Astrocyte of the cerebellum (primary cell): ENCODE measurements at regions not wholly inside any gene's neighbourhood (a gene's known extent, or its start where the extent isn't known, plus 50 kb on each side); places are given as distances from the start of the nearest gene placed in this dataset.
A peak's percentile ranks its signal among the peaks of the same experiment; 100 is the strongest.

Experiments used
- DNase-seq: peaks from one replicate; pipeline ENCODE4 v3.0.0-alpha.2; 2011; ENCODE audit warnings: low read depth
- H3K4me3 ChIP-seq: 2 replicates; pipeline ENCODE4 v1.5.1; 2011; ENCODE audit warnings: mild to moderate bottlenecking, low read depth, low read length, moderate library complexity
- in situ Hi-C: cut with HindIII; loops from 2 replicates; pipeline ENCODE4 v1.10.0; 2017; ENCODE audit warnings: low sequenced_read_pairs
- TF ChIP-seq, protein P1 (sequence below): IDR thresholded peaks from 2 replicates; pipeline ENCODE4 v1.5.1; 2012; ENCODE audit warnings: low read length, low read depth, moderate library complexity, mild to moderate bottlenecking; ENCODE audit errors: missing control alignments

DNA sequence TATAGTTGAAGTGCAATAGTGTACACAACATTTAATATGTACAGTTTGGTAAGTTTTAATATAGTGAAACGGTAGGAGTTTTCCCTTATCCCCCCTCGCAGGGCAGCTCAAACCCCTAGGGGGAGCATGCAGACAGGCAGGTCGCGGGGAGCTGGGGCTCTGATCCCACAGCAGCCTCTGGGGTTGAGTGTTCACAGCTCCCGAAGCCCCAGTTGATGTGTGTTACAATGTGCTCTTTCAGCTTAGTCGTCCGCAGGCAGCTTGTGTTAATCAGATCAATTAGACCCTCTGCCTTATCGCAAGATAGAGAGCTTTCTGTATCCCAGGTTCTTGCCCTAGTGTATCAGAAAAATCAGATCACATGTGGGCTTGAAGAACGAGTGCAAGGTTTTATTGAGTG is 143.1 kb upstream of the CHRNA7 start:
- TF ChIP-seq, protein P1, sequence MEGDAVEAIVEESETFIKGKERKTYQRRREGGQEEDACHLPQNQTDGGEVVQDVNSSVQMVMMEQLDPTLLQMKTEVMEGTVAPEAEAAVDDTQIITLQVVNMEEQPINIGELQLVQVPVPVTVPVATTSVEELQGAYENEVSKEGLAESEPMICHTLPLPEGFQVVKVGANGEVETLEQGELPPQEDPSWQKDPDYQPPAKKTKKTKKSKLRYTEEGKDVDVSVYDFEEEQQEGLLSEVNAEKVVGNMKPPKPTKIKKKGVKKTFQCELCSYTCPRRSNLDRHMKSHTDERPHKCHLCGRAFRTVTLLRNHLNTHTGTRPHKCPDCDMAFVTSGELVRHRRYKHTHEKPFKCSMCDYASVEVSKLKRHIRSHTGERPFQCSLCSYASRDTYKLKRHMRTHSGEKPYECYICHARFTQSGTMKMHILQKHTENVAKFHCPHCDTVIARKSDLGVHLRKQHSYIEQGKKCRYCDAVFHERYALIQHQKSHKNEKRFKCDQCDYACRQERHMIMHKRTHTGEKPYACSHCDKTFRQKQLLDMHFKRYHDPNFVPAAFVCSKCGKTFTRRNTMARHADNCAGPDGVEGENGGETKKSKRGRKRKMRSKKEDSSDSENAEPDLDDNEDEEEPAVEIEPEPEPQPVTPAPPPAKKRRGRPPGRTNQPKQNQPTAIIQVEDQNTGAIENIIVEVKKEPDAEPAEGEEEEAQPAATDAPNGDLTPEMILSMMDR: peak; percentile 22
- in situ Hi-C loops: no loop called here
- DNase-seq: no peak
- no peak overlapping the region for H3K4me3 ChIP-seq

DNA sequence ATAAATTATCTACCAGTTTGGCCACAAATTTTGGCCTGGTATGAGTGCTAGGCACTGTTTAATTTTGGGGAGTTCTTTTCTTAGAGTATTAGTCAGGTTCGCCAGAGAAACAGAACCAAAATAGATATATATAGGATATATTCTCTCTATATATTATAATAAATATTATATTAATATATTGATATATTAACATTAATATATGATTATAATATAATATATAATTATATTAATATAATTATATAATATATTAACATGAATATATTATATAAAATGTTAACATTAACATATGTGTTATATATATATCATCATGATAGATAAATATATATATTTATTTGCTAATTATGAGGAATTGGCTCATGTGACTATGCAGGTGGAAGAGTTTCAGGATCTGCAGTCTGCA is 137.8 kb upstream of the CHRNA7 start:
- TF ChIP-seq, protein P1: no peak
- no peak for DNase-seq
- in situ Hi-C loops: no loop called here
- no peak overlapping the region for H3K4me3 ChIP-seq

- TF ChIP-seq, protein P1: no peak
- in situ Hi-C loops: no loop called here
- no peak overlapping the region for H3K4me3 ChIP-seq
- DNase-seq: no peak
Observed at GRCh38 chr15:31893780-31894179, 136.5 kb upstream of the CHRNA7 start.

DNA sequence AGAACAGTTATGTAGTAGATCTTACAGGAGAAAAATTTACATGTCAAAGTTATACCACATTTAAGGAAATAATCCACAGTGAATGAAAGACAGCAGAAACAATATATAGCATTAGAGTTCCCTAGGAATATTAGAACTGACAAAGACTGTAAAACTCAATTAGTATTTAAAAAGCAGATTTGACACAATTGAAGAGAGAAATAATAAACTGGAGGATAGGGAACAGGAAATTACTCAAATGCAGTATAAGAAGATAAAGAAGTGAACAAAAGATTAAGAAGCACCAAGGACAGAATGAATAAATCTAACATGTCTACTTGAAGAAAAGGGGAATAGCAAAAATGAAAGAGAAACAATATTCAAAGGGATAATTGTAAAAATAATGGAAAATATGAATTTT is 132.6 kb upstream of the CHRNA7 start:
- DNase-seq: no peak
- TF ChIP-seq, protein P1: no peak
- in situ Hi-C loops: no loop called here
- H3K4me3 ChIP-seq: no peak overlapping the region

DNA sequence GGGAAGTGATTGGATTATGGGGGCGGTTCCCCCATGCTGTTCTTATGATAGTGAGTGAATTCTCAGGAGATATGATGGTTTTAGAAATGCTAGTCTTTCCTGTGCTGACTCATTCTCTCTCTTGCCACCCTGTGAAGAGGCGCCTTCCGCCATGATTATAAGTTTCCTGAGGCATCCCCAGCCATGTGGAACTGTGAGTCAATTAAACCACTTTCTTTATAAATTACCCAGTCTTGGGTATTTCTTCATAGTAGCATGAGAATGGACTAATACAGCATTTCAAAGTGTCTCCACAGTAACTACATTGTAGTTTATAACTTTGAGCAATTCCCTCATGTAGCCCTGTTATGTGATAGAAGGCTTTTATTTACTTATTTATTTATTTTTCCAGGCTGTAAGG is 128.8 kb upstream of the CHRNA7 start:
- TF ChIP-seq, protein P1: no peak
- in situ Hi-C loops: no loop called here
- no peak for DNase-seq
- no peak overlapping the region for H3K4me3 ChIP-seq

GRCh38 chr15:31905054-31905453 is 125.3 kb upstream of the CHRNA7 start:
- TF ChIP-seq, protein P1: no peak
- in situ Hi-C loops: no loop called here
- no peak overlapping the region for H3K4me3 ChIP-seq
- no peak for DNase-seq

- in situ Hi-C loops: no loop called here
- H3K4me3 ChIP-seq: no peak overlapping the region
- TF ChIP-seq, protein P1: no peak
- DNase-seq: no peak
Observed at GRCh38 chr15:31925541-31925940, 104.8 kb upstream of the CHRNA7 start.
